Trophoblast cell (in vitro differentiated cells and primary cell): ENCODE measurements at regions not wholly inside any gene's neighbourhood (a gene's known extent, or its start where the extent isn't known, plus 50 kb on each side); places are given as distances from the start of the nearest gene placed in this dataset.

Experiments used
- DNase-seq, 2 donors: peaks; one replicate each; pipeline ENCODE4 v3.0.0-alpha.2; 2016
- H2AFZ ChIP-seq: 2 replicates; pipeline ENCODE4 v1.6.1; 2013; ENCODE audit warnings: low read length, moderate library complexity, mild to moderate bottlenecking; ENCODE audit not compliant: insufficient read depth, poor library complexity
- H2AK5ac ChIP-seq: 2 replicates; pipeline ENCODE4 v1.6.1; 2013; ENCODE audit warnings: mild to moderate bottlenecking, low read length
- H2BK120ac ChIP-seq: 2 replicates; pipeline ENCODE4 v1.6.1; 2013; ENCODE audit warnings: low read length, mild to moderate bottlenecking, moderate library complexity; ENCODE audit not compliant: insufficient read depth, poor library complexity
- H2BK12ac ChIP-seq: 2 replicates; pipeline ENCODE4 v1.6.1; 2013; ENCODE audit warnings: mild to moderate bottlenecking, low read length, moderate library complexity
- H2BK5ac ChIP-seq: 2 replicates; pipeline ENCODE4 v1.6.1; 2013; ENCODE audit warnings: low read length, low read depth, moderate library complexity, mild to moderate bottlenecking; ENCODE audit not compliant: poor library complexity
- H3K14ac ChIP-seq: 2 replicates; pipeline ENCODE4 v1.6.1; 2013; ENCODE audit warnings: mild to moderate bottlenecking, low read length
- H3K18ac ChIP-seq: 2 replicates; pipeline ENCODE4 v1.6.1; 2013; ENCODE audit warnings: mild to moderate bottlenecking, low read length
- H3K23ac ChIP-seq: 2 replicates; pipeline ENCODE4 v1.6.1; 2013; ENCODE audit warnings: low read length
- H3K27ac ChIP-seq: 2 replicates; pipeline ENCODE4 v1.5.1; 2013; ENCODE audit warnings: low read depth, mild to moderate bottlenecking, inconsistent platforms, low read length, moderate library complexity
- H3K27me3 ChIP-seq: 2 replicates; pipeline ENCODE4 v1.6.1; 2013; ENCODE audit warnings: inconsistent platforms, mild to moderate bottlenecking, low read length, moderate library complexity; ENCODE audit not compliant: insufficient read depth
- H3K36me3 ChIP-seq, 2 experiments: 1 replicate in 1 of 2; 2 replicates in 1 of 2; pipeline ENCODE4 v1.6.1; 2013; ENCODE audit warnings: low read length in 2 of 2, mild to moderate bottlenecking in 2 of 2, moderate library complexity in 1 of 2; ENCODE audit not compliant: insufficient read depth in 2 of 2, control insufficient read depth in 1 of 2
- H3K4ac ChIP-seq: 2 replicates; pipeline ENCODE4 v1.6.1; 2013; ENCODE audit warnings: low read depth, mild to moderate bottlenecking, low read length, moderate library complexity
- H3K4me1 ChIP-seq, 2 experiments: 1 replicate in 1 of 2; 2 replicates in 1 of 2; pipeline ENCODE4 v1.6.1; 2013; ENCODE audit warnings: low read length in 2 of 2, mild to moderate bottlenecking in 2 of 2, moderate library complexity in 1 of 2; ENCODE audit not compliant: insufficient read depth in 2 of 2, control insufficient read depth in 1 of 2
- H3K4me2 ChIP-seq: 2 replicates; pipeline ENCODE4 v1.6.1; 2013; ENCODE audit warnings: inconsistent platforms, mild to moderate bottlenecking, low read length, moderate library complexity
- H3K4me3 ChIP-seq: 2 replicates; pipeline ENCODE4 v1.5.1; 2013; ENCODE audit warnings: mild to moderate bottlenecking, low read depth, low read length, inconsistent platforms
- H3K79me1 ChIP-seq: one replicate; pipeline ENCODE4 v1.6.1; 2013; ENCODE audit warnings: low read length
- H3K79me2 ChIP-seq: 2 replicates; pipeline ENCODE4 v1.6.1; 2013; ENCODE audit warnings: low read length, mild to moderate bottlenecking; ENCODE audit not compliant: control insufficient read depth, insufficient read depth, poor library complexity
- H3K9ac ChIP-seq: 2 replicates; pipeline ENCODE4 v1.6.1; 2013; ENCODE audit warnings: mild to moderate bottlenecking, low read length
- H3K9me3 ChIP-seq: 2 replicates; pipeline ENCODE4 v1.6.1; 2013; ENCODE audit warnings: low read depth, mild to moderate bottlenecking, control low read depth, inconsistent platforms, low read length; ENCODE audit not compliant: insufficient read depth
- H4K12ac ChIP-seq: 2 replicates; pipeline ENCODE4 v1.6.1; 2013; ENCODE audit warnings: low read depth, mild to moderate bottlenecking, low read length, moderate library complexity
- H4K8ac ChIP-seq: 2 replicates; pipeline ENCODE4 v1.6.1; 2013; ENCODE audit warnings: low read depth, mild to moderate bottlenecking, low read length, moderate library complexity
- H4K91ac ChIP-seq: one replicate; pipeline ENCODE4 v1.6.1; 2013; ENCODE audit warnings: low read depth, mild to moderate bottlenecking, low read length, moderate library complexity
- WGBS: extraction: QIAGEN DNeasy Blood & Tissue Kit; methylation state at CpG from one replicate; pipeline ENCODE4 v1.1.7; 2013; ENCODE audit warnings: missing lambda C conversion rate; ENCODE audit not compliant: insufficient read length, insufficient coverage; ENCODE audit errors: extremely low coverage; 5-methylcytosine and 5-hydroxymethylcytosine counted together

GRCh38 chr11:15484398-15484797, 369.7 kb downstream of the INSC start:
- no peak overlapping the region for H2BK120ac ChIP-seq
- no peak overlapping the region for H3K14ac ChIP-seq
- no peaks in the 10 kb centered on the region for H3K36me3 ChIP-seq
- H3K27me3 ChIP-seq, result no peaks in the 10 kb centered on the region
- no peak overlapping the region for H4K91ac ChIP-seq
- no peak overlapping the region for H3K4ac ChIP-seq
- H2AFZ ChIP-seq, result no peak overlapping the region
- H3K4me2 ChIP-seq, result no peak overlapping the region
- H3K9me3 ChIP-seq, result peaks cover 2% of the 10 kb centered on the region
- no peak for DNase-seq
- no peak overlapping the region for H3K23ac ChIP-seq
- H4K12ac ChIP-seq, result no peak overlapping the region
- no peak overlapping the region for H4K8ac ChIP-seq
- no peak overlapping the region for H3K27ac ChIP-seq
- H2BK12ac ChIP-seq, result no peak overlapping the region
- no CpG with 5 or more reads among the region's 2 CpGs for WGBS
- H2BK5ac ChIP-seq, result no peak overlapping the region
- no peaks in the 10 kb centered on the region for H3K79me2 ChIP-seq
- no peaks in the 10 kb centered on the region for H3K79me1 ChIP-seq
- no peak overlapping the region for H2AK5ac ChIP-seq
- H3K18ac ChIP-seq, result no peak overlapping the region
- no peak overlapping the region for H3K4me3 ChIP-seq
- H3K9ac ChIP-seq, result no peak overlapping the region
- H3K4me1 ChIP-seq, result no peaks in the 10 kb centered on the region

GRCh38 chr11:15485432-15485831, 370.7 kb downstream of the INSC start:
- Histone ChIP-seq H4K12ac (no peak overlapping the region), H3K4ac (no peak overlapping the region), H2BK120ac (no peak overlapping the region), H2AK5ac (no peak overlapping the region), H4K91ac (no peak overlapping the region), H3K27me3 (no peaks in the 10 kb centered on the region), H3K9ac (no peak overlapping the region), H3K4me1 (no peaks in the 10 kb centered on the region), H3K14ac (no peak overlapping the region), H3K79me1 (no peaks in the 10 kb centered on the region), H3K9me3 (peaks cover 2% of the 10 kb centered on the region), H4K8ac (no peak overlapping the region), H3K27ac (no peak overlapping the region), H3K23ac (no peak overlapping the region), H2BK5ac (no peak overlapping the region), H3K18ac (no peak overlapping the region), H2AFZ (no peak overlapping the region), H3K4me3 (no peak overlapping the region), H2BK12ac (no peak overlapping the region), H3K79me2 (no peaks in the 10 kb centered on the region), H3K4me2 (no peak overlapping the region), H3K36me3 (no peaks in the 10 kb centered on the region)
- no peak for DNase-seq
- WGBS, result no CpG with 5 or more reads among the region's 2 CpGs

- Histone ChIP-seq H3K4ac (no peak overlapping the region), H3K23ac (no peak overlapping the region), H3K79me1 (no peaks in the 10 kb centered on the region), H3K27me3 (no peaks in the 10 kb centered on the region), H4K8ac (no peak overlapping the region), H4K12ac (no peak overlapping the region), H3K9ac (no peak overlapping the region), H2AFZ (no peak overlapping the region), H2BK120ac (no peak overlapping the region), H4K91ac (no peak overlapping the region), H3K27ac (no peak overlapping the region), H3K79me2 (no peaks in the 10 kb centered on the region), H3K4me3 (no peak overlapping the region), H3K4me1 (no peaks in the 10 kb centered on the region), H3K36me3 (no peaks in the 10 kb centered on the region), H2BK5ac (no peak overlapping the region), H2BK12ac (no peak overlapping the region), H3K18ac (no peak overlapping the region), H3K4me2 (no peak overlapping the region), H3K9me3 (peaks cover 2% of the 10 kb centered on the region), H2AK5ac (no peak overlapping the region), H3K14ac (no peak overlapping the region)
- no peak for DNase-seq
Observed at GRCh38 chr11:15489281-15489680, 374.6 kb downstream of the INSC start.

GRCh38 chr11:15490535-15490934, 375.8 kb downstream of the INSC start:
- Histone ChIP-seq H2AFZ (no peak overlapping the region), H4K12ac (no peak overlapping the region), H3K36me3 (no peaks in the 10 kb centered on the region), H3K4me1 (no peaks in the 10 kb centered on the region), H3K79me2 (no peaks in the 10 kb centered on the region), H4K91ac (no peak overlapping the region), H3K27ac (no peak overlapping the region), H3K18ac (no peak overlapping the region), H2BK12ac (no peak overlapping the region), H2BK120ac (no peak overlapping the region), H3K9ac (no peak overlapping the region), H3K9me3 (peaks cover 2% of the 10 kb centered on the region), H3K23ac (no peak overlapping the region), H3K4me2 (no peak overlapping the region), H3K4ac (no peak overlapping the region), H3K14ac (no peak overlapping the region), H3K4me3 (no peak overlapping the region), H2BK5ac (no peak overlapping the region), H3K27me3 (no peaks in the 10 kb centered on the region), H2AK5ac (no peak overlapping the region), H3K79me1 (no peaks in the 10 kb centered on the region), H4K8ac (no peak overlapping the region)
- DNase-seq, result no peak
- WGBS, result no CpG with 5 or more reads among the region's 1 CpG
